Activated CD4-positive, alpha-beta memory T cell treated with anti-CD3 and anti-CD28 coated beads for 36 hours (primary cell): ENCODE measurements at regions not wholly inside any gene's neighbourhood (a gene's known extent, or its start where the extent isn't known, plus 50 kb on each side); places are given as distances from the start of the nearest gene placed in this dataset.

ENCODE experiments used
- CTCF ChIA-PET: fragments of 350-600 bp; sonication (Branson Sonifier 250); formaldehyde crosslinking; loops from one replicate; lab custom pipeline; 2021; ENCODE audit warnings: antibody characterized with exemption, inconsistent platforms; lab: Charles Lee
- POLR2A ChIA-PET: fragments of 350-600 bp; sonication (Branson Sonifier 250); formaldehyde crosslinking; loops from one replicate; lab custom pipeline; 2021; ENCODE audit warnings: antibody characterized with exemption; lab: Charles Lee
- DNase-seq: peaks from one replicate; pipeline ENCODE4 v3.0.0-alpha.2; 2020
- H3K27ac Mint-ChIP-seq: one replicate; pipeline ENCODE4 v1.8.0; 2021; ENCODE audit warnings: mixed read lengths
- H3K27me3 Mint-ChIP-seq: one replicate; pipeline ENCODE4 v1.8.0; 2021; ENCODE audit warnings: mixed read lengths
- H3K36me3 Mint-ChIP-seq: one replicate; pipeline ENCODE4 v1.8.0; 2021; ENCODE audit warnings: mixed read lengths
- H3K4me1 Mint-ChIP-seq: one replicate; pipeline ENCODE4 v1.8.0; 2021; ENCODE audit warnings: low read depth, mixed read lengths
- H3K4me3 Mint-ChIP-seq: one replicate; pipeline ENCODE4 v1.8.0; 2021; ENCODE audit warnings: mild to moderate bottlenecking, mixed read lengths
- H3K9me3 Mint-ChIP-seq: one replicate; pipeline ENCODE4 v1.8.0; 2021; ENCODE audit warnings: mixed read lengths
- intact Hi-C: fragments of 100-400 bp; cut with micrococcal nuclease; formaldehyde crosslinking; loops from one replicate; pipeline ENCODE4 v1.15.1; 2023

GRCh38 chr9:90966480-90967144 is 165.0 kb downstream of the SYK start:
- Mint-ChIP-seq H3K27me3 (peaks cover 37% of the 10 kb centered on the region), H3K4me1 (peaks cover 35% of the 10 kb centered on the region), H3K27ac (peak overlapping the region; percentile 2), H3K4me3 (no peak overlapping the region), H3K9me3 (no peaks in the 10 kb centered on the region), H3K36me3 (no peaks in the 10 kb centered on the region)
- CTCF ChIA-PET: interaction anchor here (0.8 kb wide), 1 partner anchor 52 kb away, joined by 3 read pairs; no protein-coding TSS in a partner anchor
- intact Hi-C loops: no loop called here
- POLR2A ChIA-PET: interaction anchor here (1.2 kb wide), 1 partner anchor 458 kb away, joined by 3 read pairs; no protein-coding TSS in a partner anchor
- peak; percentile 70 for DNase-seq

DNA sequence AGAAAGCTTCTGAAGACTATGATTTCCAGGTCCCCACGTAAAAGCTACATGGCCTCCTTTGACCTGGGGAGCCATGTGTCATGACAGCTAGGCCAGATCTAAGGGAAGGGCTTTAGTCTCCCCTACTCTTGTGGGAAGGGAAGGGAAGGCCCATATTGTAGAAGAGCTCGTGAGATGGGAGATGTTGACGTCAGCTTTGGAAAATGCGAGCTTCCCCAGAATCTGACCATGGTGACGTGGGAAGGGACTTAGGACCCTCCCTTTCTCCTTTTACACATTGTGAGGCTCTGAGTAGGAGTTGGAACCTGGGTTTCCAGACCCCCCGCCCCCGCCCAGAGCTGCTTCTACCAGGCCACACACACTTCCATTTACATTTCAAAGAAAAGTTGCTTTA is 165.5 kb downstream of the SYK start:
- no peak for DNase-seq
- Mint-ChIP-seq H3K4me3 (no peak overlapping the region), H3K27ac (no peak overlapping the region), H3K9me3 (no peaks in the 10 kb centered on the region), H3K36me3 (no peaks in the 10 kb centered on the region), H3K4me1 (peaks cover 35% of the 10 kb centered on the region), H3K27me3 (peaks cover 32% of the 10 kb centered on the region)
- ChIA-PET CTCF (interaction anchor here (0.8 kb wide), 1 partner anchor 52 kb away, joined by 3 read pairs; no protein-coding TSS in a partner anchor), POLR2A (interaction anchor here (0.6 to 1.2 kb wide), 2 partner anchors 35 to 457 kb away, joined by 3 read pairs; no protein-coding TSS in a partner anchor)
- intact Hi-C loops: no loop called here

- ChIA-PET POLR2A (no interaction called here), CTCF (no interaction called here)
- peaks cover 32% of the 10 kb centered on the region for H3K4me1 Mint-ChIP-seq
- peaks cover 21% of the 10 kb centered on the region for H3K27me3 Mint-ChIP-seq
- H3K9me3 Mint-ChIP-seq: no peaks in the 10 kb centered on the region
- H3K27ac Mint-ChIP-seq: no peak overlapping the region
- no peak overlapping the region for H3K4me3 Mint-ChIP-seq
- no peak for DNase-seq
- H3K36me3 Mint-ChIP-seq: no peaks in the 10 kb centered on the region
- intact Hi-C loops: no loop called here
Measured at GRCh38 chr9:90969021-90969675, 167.5 kb downstream of the SYK start.

- POLR2A ChIA-PET: no interaction called here
- Mint-ChIP-seq H3K9me3 (no peaks in the 10 kb centered on the region), H3K27me3 (peaks cover 24% of the 10 kb centered on the region), H3K4me1 (peaks cover 20% of the 10 kb centered on the region), H3K36me3 (no peaks in the 10 kb centered on the region), H3K4me3 (no peak overlapping the region), H3K27ac (no peak overlapping the region)
- CTCF ChIA-PET: no interaction called here
- no peak for DNase-seq
- intact Hi-C loops: no loop called here
Measured at GRCh38 chr9:90970608-90971007, 169.0 kb downstream of the SYK start.

GRCh38 chr9:90972057-90972456 is 170.4 kb downstream of the SYK start:
- H3K27ac Mint-ChIP-seq: no peak overlapping the region
- CTCF ChIA-PET: no interaction called here

GRCh38 chr9:90974016-90974415 is 172.4 kb downstream of the SYK start:
- no peak overlapping the region for H3K27ac Mint-ChIP-seq
- H3K4me1 Mint-ChIP-seq: no peaks in the 10 kb centered on the region
- intact Hi-C loops: no loop called here
- no peak for DNase-seq
- H3K4me3 Mint-ChIP-seq: no peak overlapping the region
- CTCF ChIA-PET: no interaction called here
- H3K27me3 Mint-ChIP-seq: peaks cover 27% of the 10 kb centered on the region
- POLR2A ChIA-PET: no interaction called here
- H3K9me3 Mint-ChIP-seq: no peaks in the 10 kb centered on the region
- no peaks in the 10 kb centered on the region for H3K36me3 Mint-ChIP-seq

More at GRCh38 chr9:90972057-90972456, 170.4 kb downstream of the SYK start:
- H3K4me1 Mint-ChIP-seq: peaks cover 5% of the 10 kb centered on the region
- POLR2A ChIA-PET: no interaction called here
- H3K27me3 Mint-ChIP-seq: peaks cover 27% of the 10 kb centered on the region
- H3K9me3 Mint-ChIP-seq: no peaks in the 10 kb centered on the region
- H3K4me3 Mint-ChIP-seq: no peak overlapping the region
- intact Hi-C loops: no loop called here
- no peaks in the 10 kb centered on the region for H3K36me3 Mint-ChIP-seq
- DNase-seq: no peak

DNA sequence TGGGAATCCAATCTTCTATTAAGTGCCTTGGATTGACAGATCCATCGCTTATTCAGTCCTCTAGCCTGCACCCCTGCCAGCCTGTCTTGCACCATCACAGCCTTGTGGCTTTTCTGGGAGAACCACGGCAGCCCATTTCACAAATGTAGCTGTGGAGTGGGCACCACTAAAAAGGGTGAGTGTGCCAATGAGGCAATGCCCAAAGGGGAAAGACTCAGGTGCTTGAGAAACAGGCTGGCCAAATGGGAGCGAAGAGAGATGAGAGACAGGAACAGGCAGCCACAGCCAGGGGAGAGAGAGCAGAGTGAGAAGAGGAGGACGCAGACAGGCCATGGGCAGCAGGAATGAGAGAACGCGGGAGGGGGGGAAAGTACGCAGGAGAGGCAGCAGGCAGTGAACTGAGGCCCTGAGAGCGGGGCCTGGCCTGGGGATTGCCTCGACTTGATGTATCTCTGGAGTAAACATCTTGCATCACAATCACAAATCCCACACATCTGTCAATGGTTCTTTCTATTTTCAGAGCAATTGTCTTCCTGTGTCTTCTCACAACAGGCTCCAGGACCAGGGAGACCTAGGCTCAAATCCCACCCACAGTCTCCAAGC is 173.1 kb downstream of the SYK start:
- ChIA-PET CTCF (no interaction called here), POLR2A (no interaction called here)
- H3K27ac Mint-ChIP-seq: no peak overlapping the region
- intact Hi-C loops: no loop called here
- H3K36me3 Mint-ChIP-seq: no peaks in the 10 kb centered on the region
- H3K4me1 Mint-ChIP-seq: no peaks in the 10 kb centered on the region
- peaks cover 34% of the 10 kb centered on the region for H3K27me3 Mint-ChIP-seq
- H3K4me3 Mint-ChIP-seq: no peak overlapping the region
- DNase-seq: no peak
- no peaks in the 10 kb centered on the region for H3K9me3 Mint-ChIP-seq

- no peaks in the 10 kb centered on the region for H3K36me3 Mint-ChIP-seq
- H3K27ac Mint-ChIP-seq: no peak overlapping the region
- no peaks in the 10 kb centered on the region for H3K4me1 Mint-ChIP-seq
- H3K27me3 Mint-ChIP-seq: peaks cover 38% of the 10 kb centered on the region
- no peak overlapping the region for H3K4me3 Mint-ChIP-seq
- no peak for DNase-seq
- ChIA-PET CTCF (no interaction called here), POLR2A (no interaction called here)
- H3K9me3 Mint-ChIP-seq: no peaks in the 10 kb centered on the region
- intact Hi-C loops: no loop called here
Measured at GRCh38 chr9:90975781-90976538, 174.3 kb downstream of the SYK start.

GRCh38 chr9:90979138-90979551 is 177.5 kb downstream of the SYK start:
- Mint-ChIP-seq H3K27ac (no peak overlapping the region), H3K4me1 (peaks cover 2% of the 10 kb centered on the region), H3K9me3 (no peaks in the 10 kb centered on the region), H3K4me3 (no peak overlapping the region), H3K27me3 (peaks cover 40% of the 10 kb centered on the region), H3K36me3 (no peaks in the 10 kb centered on the region)
- no peak for DNase-seq
- intact Hi-C loops: no loop called here
- POLR2A ChIA-PET: no interaction called here
- CTCF ChIA-PET: no interaction called here

GRCh38 chr9:90979639-90980038 is 178.0 kb downstream of the SYK start:
- Mint-ChIP-seq H3K9me3 (no peaks in the 10 kb centered on the region), H3K27me3 (peaks cover 35% of the 10 kb centered on the region), H3K36me3 (no peaks in the 10 kb centered on the region), H3K27ac (no peak overlapping the region), H3K4me1 (peaks cover 2% of the 10 kb centered on the region), H3K4me3 (no peak overlapping the region)
- no peak for DNase-seq
- intact Hi-C loops: loop anchor here (5.0 kb wide), 1 partner anchor 62 kb away; no protein-coding TSS in a partner anchor
- ChIA-PET POLR2A (no interaction called here), CTCF (no interaction called here)

- H3K9me3 Mint-ChIP-seq: no peaks in the 10 kb centered on the region
- ChIA-PET POLR2A (interaction anchor here (0.7 kb wide), 1 partner anchor 14 kb away, joined by 3 read pairs; no protein-coding TSS in a partner anchor), CTCF (interaction anchor here (0.9 to 1.0 kb wide), 2 partner anchors 66 to 67 kb away, joined by 3 to 4 read pairs; no protein-coding TSS in a partner anchor)
- H3K36me3 Mint-ChIP-seq: no peaks in the 10 kb centered on the region
- intact Hi-C loops: loop anchor here (1.0 to 5.0 kb wide), 2 partner anchors 32 to 64 kb away; no protein-coding TSS in a partner anchor
- peaks cover 2% of the 10 kb centered on the region for H3K4me1 Mint-ChIP-seq
- H3K4me3 Mint-ChIP-seq: no peak overlapping the region
- no peak overlapping the region for H3K27ac Mint-ChIP-seq
- H3K27me3 Mint-ChIP-seq: peaks cover 29% of the 10 kb centered on the region
- DNase-seq: no peak
Measured at GRCh38 chr9:90981726-90982125, 180.1 kb downstream of the SYK start.

DNA sequence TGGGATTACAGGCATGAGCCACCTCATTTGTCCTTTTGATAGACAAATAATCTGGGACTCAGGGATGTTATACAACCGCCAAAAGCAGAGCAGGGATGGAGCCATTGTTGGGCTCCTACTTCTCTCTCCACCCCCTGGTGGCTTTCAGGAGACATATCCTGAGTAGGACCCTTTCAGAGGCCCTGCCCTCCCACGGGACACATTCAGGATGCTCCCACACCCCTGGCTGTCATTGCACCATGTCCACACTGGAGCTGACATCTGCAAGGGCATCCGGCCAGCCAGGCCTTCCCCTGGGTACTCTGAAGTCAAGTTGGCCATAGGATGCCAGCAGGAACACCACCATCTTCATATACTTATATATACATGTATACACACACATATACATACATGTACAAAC is 181.8 kb downstream of the SYK start:
- CTCF ChIA-PET: no interaction called here
- H3K4me3 Mint-ChIP-seq: no peak overlapping the region
- POLR2A ChIA-PET: no interaction called here
- DNase-seq: no peak
- H3K36me3 Mint-ChIP-seq: no peaks in the 10 kb centered on the region
- intact Hi-C loops: loop anchor here (5.0 kb wide), 1 partner anchor 66 kb away; no protein-coding TSS in a partner anchor
- H3K9me3 Mint-ChIP-seq: no peaks in the 10 kb centered on the region
- H3K27ac Mint-ChIP-seq: no peak overlapping the region
- H3K4me1 Mint-ChIP-seq: peaks cover 2% of the 10 kb centered on the region
- peaks cover 26% of the 10 kb centered on the region for H3K27me3 Mint-ChIP-seq
